ENCODE measurements at regions not wholly inside any gene's neighbourhood (a gene's known extent, or its start where the extent isn't known, plus 50 kb on each side); places are given as distances from the start of the nearest gene placed in this dataset.

- DNase-seq (ENCODE audit: extremely low read depth, low read depth), result no peak
Measured at GRCh38 chr4:1500231-1500965, 94.2 kb upstream of the NKX1-1 start.

GRCh38 chr4:1499465-1499864, 93.2 kb upstream of the NKX1-1 start:
- no peak for DNase-seq (ENCODE audit: extremely low read depth, low read depth)

GRCh38 chr4:1497189-1497801, 91.1 kb upstream of the NKX1-1 start:
- DNase-seq (ENCODE audit: extremely low read depth, low read depth), result no peak

- DNase-seq (ENCODE audit: extremely low read depth, low read depth), result no peak
Measured at GRCh38 chr4:1496116-1496642, 89.9 kb upstream of the NKX1-1 start.

GRCh38 chr4:1495416-1496115, 89.3 kb upstream of the NKX1-1 start:
- no peak for DNase-seq (ENCODE audit: extremely low read depth, low read depth)

GRCh38 chr4:1494416-1495315, 88.4 kb upstream of the NKX1-1 start:
- DNase-seq (ENCODE audit: extremely low read depth, low read depth), result no peak

- no peak for DNase-seq (ENCODE audit: extremely low read depth, low read depth)
Measured at GRCh38 chr4:1493540-1494287, 87.5 kb upstream of the NKX1-1 start.

- no peak for DNase-seq (ENCODE audit: extremely low read depth, low read depth)
Measured at GRCh38 chr4:1492651-1493539, 86.7 kb upstream of the NKX1-1 start.

GRCh38 chr4:1492142-1492457, 85.9 kb upstream of the NKX1-1 start:
- no peak for DNase-seq (ENCODE audit: extremely low read depth, low read depth)

GRCh38 chr4:1491328-1492141, 85.3 kb upstream of the NKX1-1 start:
- DNase-seq (ENCODE audit: extremely low read depth, low read depth), result no peak

GRCh38 chr4:1490654-1491327, 84.5 kb upstream of the NKX1-1 start:
- no peak for DNase-seq (ENCODE audit: extremely low read depth, low read depth)

GRCh38 chr4:1490011-1490653, 83.9 kb upstream of the NKX1-1 start:
- no peak for DNase-seq (ENCODE audit: extremely low read depth, low read depth)

- no peak for DNase-seq (ENCODE audit: extremely low read depth, low read depth)
Measured at GRCh38 chr4:1489639-1489995, 83.4 kb upstream of the NKX1-1 start.

- no peak for DNase-seq (ENCODE audit: extremely low read depth, low read depth)
Measured at GRCh38 chr4:1488831-1489638, 82.8 kb upstream of the NKX1-1 start.

- no peak for DNase-seq (ENCODE audit: extremely low read depth, low read depth)
Measured at GRCh38 chr4:1488357-1488756, 82.1 kb upstream of the NKX1-1 start.

- no peak for DNase-seq (ENCODE audit: extremely low read depth, low read depth)
Measured at GRCh38 chr4:1487761-1488160, 81.5 kb upstream of the NKX1-1 start.
